Urinary bladder (tissue), 3 donors: ENCODE measurements at regions not wholly inside any gene's neighbourhood (a gene's known extent, or its start where the extent isn't known, plus 50 kb on each side); places are given as distances from the start of the nearest gene placed in this dataset.
"Not testable (repeated sequence)": the region's sequence is repeated elsewhere in the genome, so short reads cannot be mapped to it uniquely, and the experiment has no call there.

ENCODE experiments used
- DNase-seq: peaks from one replicate; pipeline ENCODE4 v3.0.0-alpha.2; 2015; ENCODE audit errors: extremely low spot score
- H3K27ac ChIP-seq: one replicate; pipeline ENCODE4 v1.5.1; 2013; ENCODE audit warnings: low read depth, mild to moderate bottlenecking, moderate library complexity
- H3K36me3 ChIP-seq: one replicate; pipeline ENCODE4 v1.6.1; 2013; ENCODE audit warnings: mild to moderate bottlenecking, moderate library complexity; ENCODE audit not compliant: insufficient read depth
- H3K4me1 ChIP-seq: one replicate; pipeline ENCODE4 v1.6.1; 2013; ENCODE audit warnings: mild to moderate bottlenecking, moderate library complexity; ENCODE audit not compliant: insufficient read depth
- H3K4me3 ChIP-seq: one replicate; pipeline ENCODE4 v1.5.1; 2013; ENCODE audit warnings: low read depth, low read length
- WGBS: extraction: QIAGEN DNeasy Blood & Tissue Kit; methylation state at CpG from one replicate; pipeline ENCODE4 v1.1.7; 2013; 5-methylcytosine and 5-hydroxymethylcytosine counted together
- donor health status: healthy with polysubstance abuse.
- donor health status: healthy.

DNA sequence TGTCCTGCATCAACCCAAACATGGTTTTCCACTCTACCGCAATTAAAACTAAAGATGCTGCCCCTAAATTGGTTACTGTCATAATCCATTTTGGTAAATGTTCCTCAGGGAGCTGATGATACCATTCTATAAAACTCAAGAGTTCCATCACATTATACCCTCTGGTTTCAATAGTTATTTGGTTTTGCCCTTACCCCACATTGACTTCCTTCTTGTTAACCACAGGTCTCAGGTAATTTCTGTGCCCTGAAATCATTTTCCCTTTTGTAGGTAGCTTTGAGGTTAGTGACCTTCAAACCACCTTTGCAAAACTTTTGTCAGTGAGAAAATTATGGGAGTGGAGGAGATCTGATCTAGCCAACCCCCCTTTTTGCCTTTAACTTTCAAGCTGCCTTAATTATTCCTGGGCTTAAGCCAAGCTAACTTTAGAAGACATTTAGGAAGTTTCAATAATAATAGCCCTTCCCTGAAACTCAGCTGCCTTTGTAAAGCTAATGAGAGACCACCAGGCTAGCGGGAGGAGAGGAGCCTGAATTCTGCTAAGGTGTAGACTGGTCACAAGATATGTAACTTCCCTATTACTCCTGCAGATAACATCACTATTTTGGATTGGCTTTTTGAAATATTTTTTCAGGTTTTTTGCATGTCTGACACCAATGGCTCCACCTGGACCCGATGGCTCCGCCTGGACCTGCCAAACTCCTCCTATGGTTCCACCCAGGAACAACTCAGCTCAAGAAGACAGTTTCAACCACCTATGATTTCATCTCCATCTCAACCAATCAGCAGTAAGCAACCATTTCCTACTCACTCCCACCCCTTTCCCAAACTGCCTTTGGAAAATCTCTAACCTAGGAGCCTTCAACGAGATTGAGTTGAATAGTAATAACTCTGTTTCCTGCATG, 224.9 kb downstream of the HS3ST3B1 start:
- Histone ChIP-seq H3K4me3 (no peak overlapping the region), H3K27ac (no peak overlapping the region), H3K4me1 (no peaks in the 10 kb centered on the region), H3K36me3 (no peaks in the 10 kb centered on the region)
- no peak for DNase-seq
- 64% methylated on average over 5 of the region's 5 CpGs for whole genome bisulfite sequencing

- 64% methylated on average over 3 of the region's 3 CpGs for WGBS
- Histone ChIP-seq H3K27ac (no peak overlapping the region), H3K36me3 (peaks cover 2% of the 10 kb centered on the region), H3K4me1 (no peaks in the 10 kb centered on the region), H3K4me3 (no peak overlapping the region)
- no peak for DNase-seq
Observed at GRCh38 chr17:14522795-14523387, 222.0 kb downstream of the HS3ST3B1 start.

GRCh38 chr17:14518919-14519318, 218.0 kb downstream of the HS3ST3B1 start:
- not testable (repeated sequence) for H3K4me3 ChIP-seq, H3K36me3 ChIP-seq, H3K27ac ChIP-seq, DNase-seq, H3K4me1 ChIP-seq
- WGBS: 51% methylated on average over 3 of the region's 3 CpGs

DNA sequence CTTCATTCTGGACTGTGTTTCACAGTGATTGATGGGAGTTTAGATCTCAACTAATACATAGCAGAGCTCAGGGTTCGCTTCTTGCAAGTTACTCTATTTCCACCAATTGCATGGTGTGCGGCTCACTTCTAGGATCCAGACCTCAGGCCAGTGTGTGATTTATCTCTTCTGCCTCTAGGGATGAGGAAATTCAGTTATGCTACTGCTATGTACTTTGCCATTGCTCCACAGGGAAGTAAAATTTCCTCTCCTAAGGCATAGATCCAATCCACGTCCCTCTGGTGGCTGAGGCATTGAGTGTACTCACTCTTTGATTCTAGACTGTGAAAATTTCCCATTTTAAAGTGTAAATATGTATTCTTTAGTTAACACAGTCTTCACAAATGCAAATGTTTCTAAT, 214.1 kb downstream of the HS3ST3B1 start:
- no peak overlapping the region for H3K27ac ChIP-seq
- WGBS: 75% methylated on average over 3 of the region's 3 CpGs
- H3K4me3 ChIP-seq: no peak overlapping the region
- no peaks in the 10 kb centered on the region for H3K4me1 ChIP-seq
- peaks cover 2% of the 10 kb centered on the region for H3K36me3 ChIP-seq
- no peak for DNase-seq

DNA sequence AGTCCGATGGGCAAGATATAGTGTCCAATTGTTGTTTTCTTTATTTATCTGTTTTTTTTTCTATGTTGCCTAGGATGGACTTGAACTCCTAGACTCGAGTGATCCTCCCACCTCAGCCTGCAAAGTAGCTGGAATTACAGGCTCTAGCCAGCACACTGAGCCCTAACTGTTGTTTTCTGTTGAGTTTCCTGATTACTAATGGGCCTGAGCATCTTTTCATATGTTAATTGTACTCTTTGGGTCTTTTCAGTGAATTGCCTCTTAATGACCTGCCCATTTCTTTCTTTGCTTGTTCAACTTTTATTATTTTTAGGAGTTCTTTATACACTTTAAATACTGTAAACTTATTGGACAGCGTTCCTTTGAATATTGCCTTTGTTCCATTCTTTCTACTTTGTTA, 213.0 kb downstream of the HS3ST3B1 start:
- H3K27ac ChIP-seq: no peak overlapping the region
- H3K36me3 ChIP-seq: peaks cover 2% of the 10 kb centered on the region
- 57% methylated on average over 3 of the region's 3 CpGs for WGBS
- DNase-seq: no peak
- H3K4me3 ChIP-seq: no peak overlapping the region
- no peaks in the 10 kb centered on the region for H3K4me1 ChIP-seq

GRCh38 chr17:14510136-14510535, 209.3 kb downstream of the HS3ST3B1 start:
- H3K27ac ChIP-seq: no peak overlapping the region
- no peaks in the 10 kb centered on the region for H3K4me1 ChIP-seq
- no peaks in the 10 kb centered on the region for H3K36me3 ChIP-seq
- no peak for DNase-seq
- H3K4me3 ChIP-seq: no peak overlapping the region
- WGBS: 83% methylated on average over 3 of the region's 3 CpGs

- no peaks in the 10 kb centered on the region for H3K4me1 ChIP-seq
- H3K4me3 ChIP-seq: no peak overlapping the region
- no peaks in the 10 kb centered on the region for H3K36me3 ChIP-seq
- H3K27ac ChIP-seq: no peak overlapping the region
- WGBS: 88% methylated on average over 5 of the region's 5 CpGs
- no peak for DNase-seq
Observed at GRCh38 chr17:14508156-14508555, 207.3 kb downstream of the HS3ST3B1 start.

GRCh38 chr17:14506364-14506763, 205.5 kb downstream of the HS3ST3B1 start:
- WGBS: 78% methylated on average over 5 of the region's 5 CpGs
- Histone ChIP-seq H3K4me3 (no peak overlapping the region), H3K27ac (no peak overlapping the region), H3K36me3 (no peaks in the 10 kb centered on the region), H3K4me1 (no peaks in the 10 kb centered on the region)
- DNase-seq: no peak

DNA sequence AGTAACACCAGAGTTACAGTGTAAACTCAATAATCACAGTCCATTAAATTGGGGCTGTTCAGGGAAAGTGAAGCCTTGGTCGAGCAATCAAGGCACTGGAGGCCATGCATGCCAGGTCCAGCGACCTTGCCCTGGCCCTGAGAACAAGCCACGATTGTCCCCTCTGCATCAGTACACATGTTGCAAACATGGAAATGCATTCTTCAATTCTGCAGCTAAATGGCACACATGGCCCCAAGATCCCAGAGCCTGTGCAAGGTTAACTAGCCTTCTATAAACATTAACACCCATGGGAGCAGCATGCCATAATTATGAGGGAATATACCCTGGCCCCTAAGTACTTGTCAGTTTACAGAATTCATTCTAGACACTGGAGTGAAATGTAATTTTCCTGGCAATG, 204.7 kb downstream of the HS3ST3B1 start:
- no peak for DNase-seq
- Histone ChIP-seq H3K4me3 (no peak overlapping the region), H3K36me3 (no peaks in the 10 kb centered on the region), H3K27ac (no peak overlapping the region), H3K4me1 (no peaks in the 10 kb centered on the region)
- WGBS: 56% methylated on average over 3 of the region's 3 CpGs

DNA sequence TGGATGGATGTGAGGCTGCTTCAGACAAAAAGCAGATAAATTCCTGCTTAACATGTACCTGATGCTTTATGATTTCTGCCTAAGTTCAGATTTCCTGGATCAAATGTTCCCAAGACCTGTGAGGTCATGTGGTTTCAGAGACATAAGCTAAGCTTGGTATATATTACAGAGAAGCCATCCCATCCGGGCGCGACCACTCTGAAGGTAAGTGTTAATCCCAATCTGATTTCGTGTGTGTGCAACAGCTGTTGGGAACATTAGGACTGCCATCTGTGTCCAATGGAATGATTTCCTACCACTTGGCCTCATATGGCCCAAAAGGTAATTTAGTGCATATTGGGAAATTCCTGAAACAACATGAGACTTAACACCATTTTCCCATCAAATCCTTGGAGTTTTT, 199.1 kb downstream of the HS3ST3B1 start:
- Histone ChIP-seq H3K36me3 (no peaks in the 10 kb centered on the region), H3K27ac (no peak overlapping the region), H3K4me3 (no peak overlapping the region), H3K4me1 (no peaks in the 10 kb centered on the region)
- WGBS: 70% methylated on average over 4 of the region's 4 CpGs
- DNase-seq: no peak

DNA sequence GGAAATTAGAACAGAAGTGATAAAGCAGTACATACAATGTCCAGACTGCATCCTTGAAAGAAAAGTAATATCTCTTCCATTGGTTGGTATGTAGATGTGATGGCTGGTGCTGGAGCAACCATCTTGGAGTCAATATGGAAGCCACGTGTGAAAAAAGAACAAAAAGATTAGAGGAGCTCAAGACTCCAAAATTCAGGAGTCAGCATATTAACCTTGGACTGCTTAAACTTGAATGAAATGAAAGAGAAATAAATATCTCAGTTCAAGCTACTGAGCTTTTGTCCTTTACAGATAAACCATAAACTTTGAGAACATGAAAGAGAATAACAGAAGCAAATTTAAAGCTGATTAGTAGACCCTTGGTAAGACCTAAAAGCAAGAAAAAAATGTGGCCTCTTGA, 197.9 kb downstream of the HS3ST3B1 start:
- H3K4me1 ChIP-seq: no peaks in the 10 kb centered on the region
- 84% methylated on average over 1 of the region's 1 CpG for WGBS
- H3K4me3 ChIP-seq: no peak overlapping the region
- no peak for DNase-seq
- no peak overlapping the region for H3K27ac ChIP-seq
- no peaks in the 10 kb centered on the region for H3K36me3 ChIP-seq

GRCh38 chr17:14494161-14494560, 193.3 kb downstream of the HS3ST3B1 start:
- no peaks in the 10 kb centered on the region for H3K36me3 ChIP-seq
- 77% methylated on average over 4 of the region's 4 CpGs for WGBS
- H3K4me1 ChIP-seq: no peaks in the 10 kb centered on the region
- DNase-seq: no peak
- H3K4me3 ChIP-seq: no peak overlapping the region
- no peak overlapping the region for H3K27ac ChIP-seq

DNA sequence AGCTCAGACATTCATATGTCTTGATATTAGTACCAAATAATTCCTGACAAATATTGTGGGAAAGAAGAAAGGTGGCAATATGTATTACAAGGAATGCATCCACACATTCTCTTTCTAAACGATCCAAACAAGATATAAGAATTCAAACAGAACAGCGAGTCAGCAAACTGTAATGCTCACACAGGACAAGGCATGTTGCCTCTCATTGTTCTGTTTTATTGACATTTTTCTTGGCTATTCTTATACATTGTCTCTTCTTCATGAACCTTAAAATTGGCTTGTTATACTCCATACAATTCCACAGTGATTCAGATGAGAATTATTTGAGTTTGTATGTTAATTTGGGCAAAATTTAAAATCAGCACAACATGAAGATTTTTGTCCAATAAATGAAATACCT, 189.1 kb downstream of the HS3ST3B1 start:
- DNase-seq: no peak
- no peak overlapping the region for H3K27ac ChIP-seq
- WGBS: 81% methylated on average over 2 of the region's 2 CpGs
- H3K4me1 ChIP-seq: no peaks in the 10 kb centered on the region
- H3K4me3 ChIP-seq: no peak overlapping the region
- H3K36me3 ChIP-seq: no peaks in the 10 kb centered on the region

GRCh38 chr17:14488958-14489550, 188.2 kb downstream of the HS3ST3B1 start:
- WGBS: 27% methylated on average over 2 of the region's 2 CpGs
- Histone ChIP-seq H3K27ac (no peak overlapping the region), H3K4me3 (no peak overlapping the region), H3K36me3 (no peaks in the 10 kb centered on the region), H3K4me1 (no peaks in the 10 kb centered on the region)
- no peak for DNase-seq
